OCI-LY7 (cell line): ENCODE measurements at regions not wholly inside any gene's neighbourhood (a gene's known extent, or its start where the extent isn't known, plus 50 kb on each side); places are given as distances from the start of the nearest gene placed in this dataset.

Source experiments
- BruUV-seq: library from RNA; stranded (reverse); fragments of 400-500 nt; replicated peaks from 2 replicates; lab custom pipeline; 2021; lab: Mats Ljungman, UMichigan
- CTCF ChIA-PET: fragments of 300-600 bp; sonication (Branson Sonifier 250); formaldehyde crosslinking; loops from one replicate; lab custom pipeline; 2022; ENCODE audit warnings: antibody characterized with exemption; ENCODE audit not compliant: unreplicated experiment; lab: Charles Lee
- POLR2A ChIA-PET: fragments of 300-600 bp; sonication (Branson Sonifier 250); formaldehyde crosslinking; loops from one replicate; lab custom pipeline; 2022; ENCODE audit warnings: antibody characterized with exemption; lab: Charles Lee
- DNase-seq: peaks from one replicate; pipeline ENCODE4 v3.0.0-alpha.2; 2015; ENCODE audit warnings: low spot score
- H2AFZ ChIP-seq: fragments of 200-600 bp; sonication (generic), shearing (Covaris generic); 2 replicates; pipeline ENCODE4 v1.6.1; 2014; ENCODE audit warnings: mild to moderate bottlenecking, antibody characterized with exemption, low read length, moderate library complexity
- H3K27ac ChIP-seq: fragments of 200-600 bp; sonication (generic); 2 replicates; pipeline ENCODE4 v1.5.1; 2014; ENCODE audit warnings: mixed run types, low read depth, mild to moderate bottlenecking, moderate library complexity, low read length, inconsistent platforms; ENCODE audit not compliant: poor library complexity, severe bottlenecking
- H3K36me3 ChIP-seq: fragments of 200-600 bp; sonication (generic); 2 replicates; pipeline ENCODE4 v1.6.1; 2014; ENCODE audit warnings: mild to moderate bottlenecking, antibody characterized with exemption, low read length, moderate library complexity, mixed read lengths; ENCODE audit not compliant: insufficient read depth
- H3K4me1 ChIP-seq: fragments of 200-600 bp; sonication (generic); 2 replicates; pipeline ENCODE4 v1.5.1; 2014; ENCODE audit warnings: mild to moderate bottlenecking, low read length; ENCODE audit not compliant: insufficient read depth, poor library complexity, severe bottlenecking
- H3K4me2 ChIP-seq: fragments of 200-600 bp; sonication (generic); 2 replicates; pipeline ENCODE4 v1.6.1; 2014; ENCODE audit warnings: mild to moderate bottlenecking, low read length
- H3K4me3 ChIP-seq: fragments of 200-600 bp; sonication (generic); 2 replicates; pipeline ENCODE4 v1.5.1; 2014; ENCODE audit warnings: mild to moderate bottlenecking, low read depth, low read length; ENCODE audit not compliant: poor library complexity, severe bottlenecking
- H3K79me2 ChIP-seq: fragments of 200-600 bp; sonication (generic); 2 replicates; pipeline ENCODE4 v1.6.1; 2016; ENCODE audit warnings: low read depth, mild to moderate bottlenecking, low read length, moderate library complexity, mixed read lengths; ENCODE audit not compliant: insufficient read depth
- H3K9me2 ChIP-seq: fragments of 200-600 bp; sonication (generic); 2 replicates; pipeline ENCODE4 v1.6.1; 2016; ENCODE audit warnings: mild to moderate bottlenecking, low read length, mixed read lengths; ENCODE audit not compliant: insufficient read depth
- H3K9me3 ChIP-seq: fragments of 200-600 bp; sonication (generic); 2 replicates; pipeline ENCODE4 v1.6.1; 2014; ENCODE audit warnings: mild to moderate bottlenecking, mixed run types, low read length, mixed read lengths
- H4K20me1 ChIP-seq: fragments of 200-600 bp; sonication (generic); 2 replicates; pipeline ENCODE4 v1.6.1; 2014; ENCODE audit warnings: mild to moderate bottlenecking, antibody characterized with exemption, low read length, moderate library complexity, mixed read lengths; ENCODE audit not compliant: insufficient read depth
- EZH2phosphoT487 ChIP-seq: fragments of 200-600 bp; sonication (generic); IDR thresholded peaks from 2 replicates; pipeline ENCODE4 v1.6.1; 2018; ENCODE audit warnings: low read depth, borderline replicate concordance, mild to moderate bottlenecking, mixed run types, antibody characterized with exemption, low read length, moderate library complexity, mixed read lengths
- intact Hi-C: fragments of 100-400 bp; cut with micrococcal nuclease; formaldehyde crosslinking; loops from one replicate; pipeline ENCODE4 v1.10.0; 2022; ENCODE audit not compliant: unreplicated experiment
- TF ChIP-seq, protein P1 (sequence below): fragments of 200-600 bp; sonication (generic); conservative IDR thresholded peaks from 2 replicates; pipeline ENCODE4 v1.5.1; 2014; ENCODE audit warnings: mild to moderate bottlenecking, antibody characterized with exemption, low read length, moderate library complexity, mixed read lengths

DNA sequence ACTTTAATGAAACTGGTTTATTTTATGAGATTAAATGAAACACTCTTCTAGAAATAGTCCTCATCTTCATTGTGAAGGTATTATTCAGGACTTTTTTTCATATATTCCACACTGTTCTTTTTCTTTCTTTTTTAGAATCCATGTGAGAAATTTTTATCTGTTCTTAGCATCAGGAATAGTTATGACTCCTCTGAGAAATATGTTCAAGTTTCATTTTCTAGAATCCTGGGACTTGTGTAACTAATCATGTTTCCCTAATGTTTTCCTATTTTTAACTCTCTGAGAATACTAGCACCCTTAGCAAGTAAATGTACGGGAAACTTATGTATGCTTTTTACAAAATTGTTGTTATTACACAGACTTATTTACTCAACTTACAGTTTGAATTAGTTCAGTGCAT lies 407.8 kb downstream of the CBLN4 start:
- Histone ChIP-seq H3K79me2 (no peaks in the 10 kb centered on the region), H3K4me1 (no peaks in the 10 kb centered on the region), H3K27ac (no peak overlapping the region), H3K4me2 (no peak overlapping the region), H4K20me1 (no peaks in the 10 kb centered on the region), H3K9me2 (no peaks in the 10 kb centered on the region), H2AFZ (no peak overlapping the region), H3K9me3 (no peaks in the 10 kb centered on the region), H3K36me3 (no peaks in the 10 kb centered on the region), H3K4me3 (no peak overlapping the region)
- no peak for DNase-seq
- TF ChIP-seq, protein P1, sequence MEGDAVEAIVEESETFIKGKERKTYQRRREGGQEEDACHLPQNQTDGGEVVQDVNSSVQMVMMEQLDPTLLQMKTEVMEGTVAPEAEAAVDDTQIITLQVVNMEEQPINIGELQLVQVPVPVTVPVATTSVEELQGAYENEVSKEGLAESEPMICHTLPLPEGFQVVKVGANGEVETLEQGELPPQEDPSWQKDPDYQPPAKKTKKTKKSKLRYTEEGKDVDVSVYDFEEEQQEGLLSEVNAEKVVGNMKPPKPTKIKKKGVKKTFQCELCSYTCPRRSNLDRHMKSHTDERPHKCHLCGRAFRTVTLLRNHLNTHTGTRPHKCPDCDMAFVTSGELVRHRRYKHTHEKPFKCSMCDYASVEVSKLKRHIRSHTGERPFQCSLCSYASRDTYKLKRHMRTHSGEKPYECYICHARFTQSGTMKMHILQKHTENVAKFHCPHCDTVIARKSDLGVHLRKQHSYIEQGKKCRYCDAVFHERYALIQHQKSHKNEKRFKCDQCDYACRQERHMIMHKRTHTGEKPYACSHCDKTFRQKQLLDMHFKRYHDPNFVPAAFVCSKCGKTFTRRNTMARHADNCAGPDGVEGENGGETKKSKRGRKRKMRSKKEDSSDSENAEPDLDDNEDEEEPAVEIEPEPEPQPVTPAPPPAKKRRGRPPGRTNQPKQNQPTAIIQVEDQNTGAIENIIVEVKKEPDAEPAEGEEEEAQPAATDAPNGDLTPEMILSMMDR, result no peak
- TF ChIP-seq EZH2phosphoT487, result no peak
- POLR2A ChIA-PET, result no interaction called here
- CTCF ChIA-PET, result no interaction called here
- BruUV-seq, result no TSS peak
- intact Hi-C loops, result no loop called here

DNA sequence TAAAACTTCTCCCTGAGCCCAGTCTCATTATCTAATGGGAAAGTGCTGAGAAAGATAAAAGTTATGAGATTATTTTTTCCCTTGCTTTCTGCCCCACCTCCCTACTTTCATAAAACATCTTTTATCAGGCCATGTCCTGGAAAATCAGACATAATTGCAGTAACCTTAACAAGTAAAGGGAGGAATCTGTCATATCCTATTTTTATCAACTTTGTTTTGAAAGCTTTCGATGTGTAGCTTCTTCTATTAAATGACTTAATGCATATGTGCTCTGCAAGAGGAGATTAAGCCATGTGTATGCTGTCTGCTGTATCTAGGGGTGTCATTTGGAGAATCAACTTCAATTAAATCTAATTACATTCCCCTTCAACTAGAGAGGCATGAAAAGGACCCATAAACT lies 408.9 kb downstream of the CBLN4 start:
- BruUV-seq, result no TSS peak
- Histone ChIP-seq H3K4me2 (no peak overlapping the region), H2AFZ (no peak overlapping the region), H3K36me3 (no peaks in the 10 kb centered on the region), H3K4me3 (no peak overlapping the region), H3K27ac (no peak overlapping the region), H3K9me2 (no peaks in the 10 kb centered on the region), H3K4me1 (no peaks in the 10 kb centered on the region), H4K20me1 (no peaks in the 10 kb centered on the region), H3K79me2 (no peaks in the 10 kb centered on the region), H3K9me3 (no peaks in the 10 kb centered on the region)
- TF ChIP-seq, protein P1, result no peak
- TF ChIP-seq EZH2phosphoT487, result no peak
- no peak for DNase-seq
- ChIA-PET CTCF (no interaction called here), POLR2A (interaction anchor here (1.0 to 1.8 kb wide), 2 partner anchors 8 to 19 kb away, joined by 3 to 5 read pairs; no protein-coding TSS in a partner anchor)
- intact Hi-C loops, result no loop called here

DNA sequence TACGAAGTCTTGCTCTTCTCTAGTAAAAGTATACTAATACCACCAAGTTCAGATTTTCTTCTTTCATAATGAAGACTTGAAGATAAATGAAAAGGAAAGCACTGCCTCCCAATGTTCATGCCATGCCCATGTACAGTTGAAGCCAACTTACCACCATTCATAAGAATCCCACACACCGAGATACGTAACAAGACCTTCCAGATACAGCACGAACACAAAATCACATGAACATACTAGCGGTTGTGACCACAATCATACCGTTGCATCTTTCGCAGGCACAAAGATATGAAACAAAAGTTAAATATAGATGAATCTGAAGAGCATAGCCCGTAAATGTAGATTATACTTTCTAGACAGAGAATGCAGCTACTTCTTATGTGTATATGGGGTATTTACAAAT lies 412.5 kb downstream of the CBLN4 start:
- no peaks in the 10 kb centered on the region for H3K9me2 ChIP-seq
- intact Hi-C loops, result no loop called here
- H3K4me1 ChIP-seq, result no peaks in the 10 kb centered on the region
- no peaks in the 10 kb centered on the region for H4K20me1 ChIP-seq
- no peak overlapping the region for H3K27ac ChIP-seq
- H3K36me3 ChIP-seq, result no peaks in the 10 kb centered on the region
- POLR2A ChIA-PET, result no interaction called here
- H3K79me2 ChIP-seq, result no peaks in the 10 kb centered on the region
- BruUV-seq, result no TSS peak
- CTCF ChIA-PET, result no interaction called here
- no peaks in the 10 kb centered on the region for H3K9me3 ChIP-seq
- no peak for DNase-seq
- H3K4me2 ChIP-seq, result no peak overlapping the region
- H2AFZ ChIP-seq, result no peak overlapping the region
- TF ChIP-seq, protein P1, result no peak
- no peak for TF ChIP-seq EZH2phosphoT487
- H3K4me3 ChIP-seq, result no peak overlapping the region
